ENCODE measurements at regions not wholly inside any gene's neighbourhood (a gene's known extent, or its start where the extent isn't known, plus 50 kb on each side); places are given as distances from the start of the nearest gene placed in this dataset.

- no peak overlapping the region for H3K9ac ChIP-seq (ENCODE audit: insufficient read depth, low read depth, low read length)
- no peak for ATAC-seq
- no TSS peak for BruUV-seq (replicated peaks)
- H3K4me2 ChIP-seq (ENCODE audit: low read depth, low read length), result no peak overlapping the region
- DNase-seq (ENCODE audit: low spot score), result no peak
- WGBS (ENCODE audit: low lambda C conversion rate), result 0% methylated on average over 1 of the region's 1 CpG
- no peak overlapping the region for H3K4me3 ChIP-seq (replicated peaks in 1 of 3; ENCODE audit: insufficient read depth in 1 of 3, low read depth in 2 of 3, low read length in 3 of 3)
- H2AFZ ChIP-seq (ENCODE audit: low read length), result no peak overlapping the region
- in situ Hi-C loops (cut with HindIII; ENCODE audit: extremely low pct_ligation_motif_present, low pct_unique_long_range_greater_than_20kb), result no loop called here
- H3K4me1 ChIP-seq (ENCODE audit: insufficient read depth, low read length), result no peaks in the 10 kb centered on the region
- no peak for FAIRE-seq
- CTCF ChIA-PET (ENCODE audit: low intra/inter-chr PET ratio, low total read pairs), result no interaction called here
- H3K9me3 ChIP-seq (ENCODE audit: low read length), result peaks cover 79% of the 10 kb centered on the region
- no peaks in the 10 kb centered on the region for H3K27me3 ChIP-seq (ENCODE audit: control insufficient read depth in 1 of 2, insufficient read depth in 2 of 2, low read length in 2 of 2)
- H3K79me2 ChIP-seq (ENCODE audit: insufficient read depth, low read length), result no peaks in the 10 kb centered on the region
- POLR2A ChIA-PET, result no interaction called here
- H3K27ac ChIP-seq (ENCODE audit: extremely low read length, insufficient read depth, low read length), result no peak overlapping the region
- no peaks in the 10 kb centered on the region for H4K20me1 ChIP-seq (ENCODE audit: insufficient read depth, low read length)
- TF ChIP-seq MAZ (IDR thresholded peaks at IDR 0.05; ENCODE audit: borderline replicate concordance, low read depth, low read length), result no peak
- TF ChIP-seq MAZ (CRISPR knock-in tag; IDR thresholded peaks at IDR 0.05; ENCODE audit: low read depth), result no peak
- no peak for TF ChIP-seq ZNF75D (CRISPR knock-in tag; IDR thresholded peaks at IDR 0.05; ENCODE audit: borderline replicate concordance)
- no peak for TF ChIP-seq ZSCAN29 (CRISPR knock-in tag; conservative IDR thresholded peaks at IDR 0.05)
- no peak for TF ChIP-seq ZSCAN21 (CRISPR knock-in tag; IDR thresholded peaks at IDR 0.05; ENCODE audit: borderline replicate concordance)
- TF ChIP-seq ZNF772 (CRISPR knock-in tag; IDR thresholded peaks at IDR 0.05), result no peak
- no peak for TF ChIP-seq ZNF639 (CRISPR knock-in tag; conservative IDR thresholded peaks at IDR 0.05)
- TF ChIP-seq ZBTB33 (CRISPR knock-in tag; IDR thresholded peaks at IDR 0.05), result no peak
- no peak for TF ChIP-seq FOXO1 (CRISPR knock-in tag; IDR thresholded peaks at IDR 0.05)
- no peak for TF ChIP-seq NFIB (CRISPR knock-in tag; IDR thresholded peaks at IDR 0.05; ENCODE audit: borderline replicate concordance)
- TF ChIP-seq MYNN (CRISPR knock-in tag; IDR thresholded peaks at IDR 0.05; ENCODE audit: low read depth), result no peak
- no peak for TF ChIP-seq CEBPG (CRISPR knock-in tag; IDR thresholded peaks at IDR 0.05)
- TF ChIP-seq ZNF33B (CRISPR knock-in tag; IDR thresholded peaks at IDR 0.05), result no peak
- TF ChIP-seq RBM22 (optimal IDR thresholded peaks at IDR 0.05; ENCODE audit: low read length), result no peak
- no peaks in the 10 kb centered on the region for H3K36me3 ChIP-seq (replicated peaks in 1 of 2; ENCODE audit: control insufficient read depth in 1 of 2, insufficient read depth in 2 of 2, low read length in 2 of 2)
- intact Hi-C loops (cut with micrococcal nuclease; ENCODE audit: unreplicated experiment), result no loop called here
Measured at GRCh38 chr17:54191261-54191660, 368.5 kb downstream of the KIF2B start.
